Keratinocyte (primary cell): ENCODE measurements at regions not wholly inside any gene's neighbourhood (a gene's known extent, or its start where the extent isn't known, plus 50 kb on each side); places are given as distances from the start of the nearest gene placed in this dataset.

ENCODE experiments used
- DNase-seq: peaks from one replicate; pipeline ENCODE4 v3.0.0-alpha.2; 2011; ENCODE audit warnings: low read depth, missing footprints, low spot score
- FAIRE-seq: peaks from 2 replicates; lab custom pipeline; 2011; peaks lifted over from hg19 to GRCh38; lab: Jason Lieb, UNC
- H2AFZ ChIP-seq: 2 replicates; pipeline ENCODE4 v1.6.0; 2012; ENCODE audit warnings: low read length, control low read depth, inconsistent platforms; ENCODE audit not compliant: control insufficient read depth
- H3K27ac ChIP-seq: 2 replicates; pipeline ENCODE4 v1.5.1; 2011; ENCODE audit warnings: low read length; ENCODE audit not compliant: control insufficient read depth, insufficient read depth
- H3K27me3 ChIP-seq: 3 replicates; pipeline ENCODE4 v1.6.0; 2011; ENCODE audit warnings: low read length; ENCODE audit not compliant: control insufficient read depth, insufficient read depth; ENCODE audit errors: extremely low read depth
- H3K36me3 ChIP-seq, 2 experiments: 2 replicates in 1 of 2; 3 replicates in 1 of 2; pipeline ENCODE4 v1.5.1; 2011; ENCODE audit warnings: low read length in 2 of 2, mild to moderate bottlenecking in 1 of 2; ENCODE audit not compliant: control insufficient read depth in 2 of 2, insufficient read depth in 2 of 2; ENCODE audit errors: extremely low read depth in 1 of 2
- H3K4me1 ChIP-seq: 3 replicates; pipeline ENCODE4 v1.5.1; 2011; ENCODE audit warnings: low read length; ENCODE audit not compliant: control insufficient read depth, insufficient read depth; ENCODE audit errors: extremely low read depth
- H3K4me2 ChIP-seq: 3 replicates; pipeline ENCODE4 v1.6.0; 2011; ENCODE audit warnings: low read depth, low read length; ENCODE audit not compliant: control insufficient read depth, insufficient read depth; ENCODE audit errors: extremely low read depth
- H3K4me3 ChIP-seq, 3 experiments: fragments of 200-600 bp in 1 of 3; sonication (generic) in 1 of 3; 2 replicates in 2 of 3; 3 replicates in 1 of 3; pipeline ENCODE4 v1.5.1; 2011 to 2016; ENCODE audit warnings: low read length in 3 of 3, mild to moderate bottlenecking in 3 of 3, control low read depth in 2 of 3, inconsistent platforms in 1 of 3, low read depth in 1 of 3, mixed read lengths in 1 of 3, mixed run types in 1 of 3, moderate library complexity in 1 of 3; ENCODE audit not compliant: control insufficient read depth in 2 of 3, insufficient read depth in 2 of 3; ENCODE audit errors: extremely low read depth in 1 of 3
- H3K79me2 ChIP-seq: 2 replicates; pipeline ENCODE4 v1.6.0; 2012; ENCODE audit warnings: low read length; ENCODE audit not compliant: control insufficient read depth, insufficient read depth
- H3K9ac ChIP-seq: 3 replicates; pipeline ENCODE4 v1.6.0; 2011; ENCODE audit warnings: low read length; ENCODE audit not compliant: control insufficient read depth, insufficient read depth; ENCODE audit errors: extremely low read depth
- H3K9me1 ChIP-seq: 3 replicates; pipeline ENCODE4 v1.6.0; 2011; ENCODE audit warnings: low read length; ENCODE audit not compliant: control insufficient read depth, insufficient read depth; ENCODE audit errors: extremely low read depth
- H3K9me3 ChIP-seq: 2 replicates; pipeline ENCODE4 v1.5.1; 2012; ENCODE audit warnings: low read depth, low read length; ENCODE audit not compliant: control insufficient read depth
- H4K20me1 ChIP-seq: 3 replicates; pipeline ENCODE4 v1.6.0; 2011; ENCODE audit warnings: low read length; ENCODE audit not compliant: control insufficient read depth, insufficient read depth; ENCODE audit errors: extremely low read depth
- EZH2 ChIP-seq: IDR thresholded peaks from one replicate; pipeline ENCODE4 v1.6.1; 2012; ENCODE audit warnings: inconsistent platforms, mild to moderate bottlenecking, low read length, moderate library complexity
- dilution Hi-C: fragments of 300-500 bp; cut with MboI; formaldehyde crosslinking; loops from one replicate; pipeline ENCODE4 v1.7.0; 2020; ENCODE audit warnings: low sequenced_read_pairs; ENCODE audit not compliant: extremely low pct_ligation_motif_present
- TF ChIP-seq, protein P1 (sequence below), 3 experiments: IDR thresholded peaks in 1 of 3; conservative IDR thresholded peaks in 1 of 3; optimal IDR thresholded peaks in 1 of 3; 2 replicates in 2 of 3; 3 replicates in 1 of 3; pipeline versions ENCODE3 to v1.5.1; 2011; ENCODE audit warnings: low read length in 3 of 3, mild to moderate bottlenecking in 3 of 3, moderate library complexity in 2 of 3, control low read depth in 1 of 3, inconsistent platforms in 1 of 3; ENCODE audit not compliant: insufficient read depth in 2 of 3; ENCODE audit errors: extremely low read depth in 1 of 3

DNA sequence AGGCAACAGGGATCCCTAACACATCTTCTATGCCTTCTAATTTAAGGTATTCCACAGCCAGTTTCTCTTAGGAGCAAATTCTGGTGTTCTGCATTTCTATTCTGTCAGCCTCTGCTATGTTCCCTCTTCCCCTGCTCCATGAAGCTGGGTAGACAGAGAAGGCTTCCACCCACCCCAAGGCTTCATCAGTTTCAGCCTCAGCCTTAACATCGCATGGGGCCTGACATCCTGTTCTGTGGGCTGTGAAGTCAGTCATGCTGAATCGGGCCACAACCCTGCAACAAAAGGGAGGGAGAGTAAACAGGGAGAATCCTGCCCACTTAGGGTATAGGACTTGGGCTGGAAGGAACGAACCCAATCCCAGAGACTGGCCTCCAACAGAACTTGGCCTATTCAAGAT lies 70.6 kb upstream of the PPM1B start:
- Histone ChIP-seq H3K9me3 (no peaks in the 10 kb centered on the region), H3K79me2 (no peaks in the 10 kb centered on the region), H3K36me3 (no peaks in the 10 kb centered on the region), H2AFZ (no peak overlapping the region), H3K9ac (no peak overlapping the region), H3K4me3 (no peak overlapping the region), H3K4me1 (no peaks in the 10 kb centered on the region), H3K4me2 (no peak overlapping the region), H3K9me1 (no peaks in the 10 kb centered on the region), H4K20me1 (no peaks in the 10 kb centered on the region), H3K27ac (no peak overlapping the region), H3K27me3 (no peaks in the 10 kb centered on the region)
- dilution Hi-C loops: no loop called here
- no peak for DNase-seq
- TF ChIP-seq, protein P1, sequence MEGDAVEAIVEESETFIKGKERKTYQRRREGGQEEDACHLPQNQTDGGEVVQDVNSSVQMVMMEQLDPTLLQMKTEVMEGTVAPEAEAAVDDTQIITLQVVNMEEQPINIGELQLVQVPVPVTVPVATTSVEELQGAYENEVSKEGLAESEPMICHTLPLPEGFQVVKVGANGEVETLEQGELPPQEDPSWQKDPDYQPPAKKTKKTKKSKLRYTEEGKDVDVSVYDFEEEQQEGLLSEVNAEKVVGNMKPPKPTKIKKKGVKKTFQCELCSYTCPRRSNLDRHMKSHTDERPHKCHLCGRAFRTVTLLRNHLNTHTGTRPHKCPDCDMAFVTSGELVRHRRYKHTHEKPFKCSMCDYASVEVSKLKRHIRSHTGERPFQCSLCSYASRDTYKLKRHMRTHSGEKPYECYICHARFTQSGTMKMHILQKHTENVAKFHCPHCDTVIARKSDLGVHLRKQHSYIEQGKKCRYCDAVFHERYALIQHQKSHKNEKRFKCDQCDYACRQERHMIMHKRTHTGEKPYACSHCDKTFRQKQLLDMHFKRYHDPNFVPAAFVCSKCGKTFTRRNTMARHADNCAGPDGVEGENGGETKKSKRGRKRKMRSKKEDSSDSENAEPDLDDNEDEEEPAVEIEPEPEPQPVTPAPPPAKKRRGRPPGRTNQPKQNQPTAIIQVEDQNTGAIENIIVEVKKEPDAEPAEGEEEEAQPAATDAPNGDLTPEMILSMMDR (optimal IDR thresholded peaks at IDR 0.05 in 1 of 3, IDR thresholded peaks at IDR 0.05 in 1 of 3, conservative IDR thresholded peaks at IDR 0.05 in 1 of 3; ENCODE audit: extremely low read depth in 1 of 3, insufficient read depth in 2 of 3, low read length in 3 of 3): no peak
- no peak for TF ChIP-seq EZH2
- FAIRE-seq: no peak

DNA sequence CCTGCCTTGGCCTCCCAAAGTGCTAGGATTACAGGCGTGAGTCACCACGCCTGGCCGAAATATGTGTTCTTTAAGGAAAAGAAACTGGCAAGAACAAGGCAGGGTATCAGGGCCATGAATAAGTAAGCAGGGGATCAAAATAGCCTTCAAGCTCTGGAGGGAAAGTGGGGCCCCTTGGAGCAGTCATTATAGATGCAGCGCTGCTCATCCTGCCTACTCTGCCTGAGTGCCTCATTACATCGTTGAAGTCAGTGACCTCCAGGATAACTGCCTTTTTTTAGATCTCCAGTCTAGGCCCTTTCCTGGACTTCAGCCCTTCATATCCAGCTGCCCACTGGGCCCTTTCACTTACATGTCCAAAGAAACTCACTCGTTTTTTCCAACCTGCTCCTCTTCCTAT lies 69.8 kb upstream of the PPM1B start:
- dilution Hi-C loops: no loop called here
- Histone ChIP-seq H2AFZ (no peak overlapping the region), H3K4me1 (no peaks in the 10 kb centered on the region), H4K20me1 (no peaks in the 10 kb centered on the region), H3K36me3 (no peaks in the 10 kb centered on the region), H3K27ac (no peak overlapping the region), H3K4me2 (no peak overlapping the region), H3K4me3 (no peak overlapping the region), H3K27me3 (no peaks in the 10 kb centered on the region), H3K9ac (no peak overlapping the region), H3K9me1 (no peaks in the 10 kb centered on the region), H3K79me2 (no peaks in the 10 kb centered on the region), H3K9me3 (no peaks in the 10 kb centered on the region)
- FAIRE-seq (no peak), DNase-seq (no peak)
- TF ChIP-seq, protein P1 (optimal IDR thresholded peaks at IDR 0.05 in 1 of 3, IDR thresholded peaks at IDR 0.05 in 1 of 3, conservative IDR thresholded peaks at IDR 0.05 in 1 of 3; ENCODE audit: extremely low read depth in 1 of 3, insufficient read depth in 2 of 3, low read length in 3 of 3): no peak
- TF ChIP-seq EZH2: no peak
